ENCODE measurements at regions not wholly inside any gene's neighbourhood (a gene's known extent, or its start where the extent isn't known, plus 50 kb on each side); places are given as distances from the start of the nearest gene placed in this dataset.
"Not testable (repeated sequence)": the region's sequence is repeated elsewhere in the genome, so short reads cannot be mapped to it uniquely, and the experiment has no call there.

GRCh38 chr12:33514893-33515292, 75.3 kb upstream of the SYT10 start:
- no peaks in the 10 kb centered on the region for H3F3A ChIP-seq (ENCODE audit: insufficient read depth, low read length, poor library complexity, severe bottlenecking)
- H3K9me2 ChIP-seq (ENCODE audit: insufficient read depth, low read length) = no peaks in the 10 kb centered on the region
- no peaks in the 10 kb centered on the region for H3K36me3 ChIP-seq (ENCODE audit: insufficient read depth, low read length)
- no peak overlapping the region for H3K9ac ChIP-seq (ENCODE audit: low read length)
- no peak overlapping the region for H2AFZ ChIP-seq (ENCODE audit: low read depth, low read length)
- H3K9me3 ChIP-seq (ENCODE audit: low read length) = no peaks in the 10 kb centered on the region
- no peak overlapping the region for H3K27ac ChIP-seq (ENCODE audit: low read length)
- H4K20me1 ChIP-seq (ENCODE audit: insufficient read depth) = no peaks in the 10 kb centered on the region
- H3K4me2 ChIP-seq (ENCODE audit: low read length) = no peak overlapping the region
- H3K4me3 ChIP-seq (ENCODE audit: low read length) = no peak overlapping the region
- TF ChIP-seq REST (IDR thresholded peaks at IDR 0.05; ENCODE audit: borderline replicate concordance) = no peak
- no peak for TF ChIP-seq MXI1 (conservative IDR thresholded peaks at IDR 0.05; ENCODE audit: poor library complexity, severe bottlenecking)
- TF ChIP-seq SMC3 (conservative IDR thresholded peaks at IDR 0.05; ENCODE audit: poor library complexity) = no peak
- TF ChIP-seq RAD21 (conservative IDR thresholded peaks at IDR 0.05) = no peak
- TF ChIP-seq EZH2 (IDR thresholded peaks at IDR 0.05; ENCODE audit: borderline replicate concordance, insufficient read depth, low read length, poor library complexity, severe bottlenecking) = no peak
- TF ChIP-seq POLR2AphosphoS5 (IDR thresholded peaks at IDR 0.05) = no peak
- TF ChIP-seq EP300 (conservative IDR thresholded peaks at IDR 0.05; ENCODE audit: poor library complexity, severe bottlenecking) = no peak
- no peak for TF ChIP-seq CTCF (IDR thresholded peaks at IDR 0.05; ENCODE audit: poor library complexity, severe bottlenecking)
- no peak for TF ChIP-seq TAF1 (IDR thresholded peaks at IDR 0.05; ENCODE audit: low read depth)
- H3K79me2 ChIP-seq (replicated peaks; ENCODE audit: insufficient read depth, low read length) = no peaks in the 10 kb centered on the region
- H3K27me3 ChIP-seq (ENCODE audit: insufficient read depth, low read depth, low read length) = no peaks in the 10 kb centered on the region

- H3K4me3 ChIP-seq (ENCODE audit: low read length) = no peak overlapping the region
- H3K27me3 ChIP-seq (ENCODE audit: insufficient read depth, low read depth, low read length) = no peaks in the 10 kb centered on the region
- no peaks in the 10 kb centered on the region for H4K20me1 ChIP-seq (ENCODE audit: insufficient read depth)
- H3K9me2 ChIP-seq (ENCODE audit: insufficient read depth, low read length) = no peaks in the 10 kb centered on the region
- H3K9me3 ChIP-seq (ENCODE audit: low read length) = no peaks in the 10 kb centered on the region
- no peak overlapping the region for H3K4me2 ChIP-seq (ENCODE audit: low read length)
- H3K36me3 ChIP-seq (ENCODE audit: insufficient read depth, low read length) = no peaks in the 10 kb centered on the region
- TF ChIP-seq POLR2AphosphoS5 (IDR thresholded peaks at IDR 0.05) (no peak), EP300 (conservative IDR thresholded peaks at IDR 0.05; ENCODE audit: poor library complexity, severe bottlenecking) (no peak), TAF1 (IDR thresholded peaks at IDR 0.05; ENCODE audit: low read depth) (no peak), REST (IDR thresholded peaks at IDR 0.05; ENCODE audit: borderline replicate concordance) (no peak), EZH2 (IDR thresholded peaks at IDR 0.05; ENCODE audit: borderline replicate concordance, insufficient read depth, low read length, poor library complexity, severe bottlenecking) (no peak), RAD21 (conservative IDR thresholded peaks at IDR 0.05) (no peak), SMC3 (conservative IDR thresholded peaks at IDR 0.05; ENCODE audit: poor library complexity) (no peak), CTCF (IDR thresholded peaks at IDR 0.05; ENCODE audit: poor library complexity, severe bottlenecking) (no peak), MXI1 (conservative IDR thresholded peaks at IDR 0.05; ENCODE audit: poor library complexity, severe bottlenecking) (no peak)
- H2AFZ ChIP-seq (ENCODE audit: low read depth, low read length) = no peak overlapping the region
- no peak overlapping the region for H3K9ac ChIP-seq (ENCODE audit: low read length)
- H3K79me2 ChIP-seq (replicated peaks; ENCODE audit: insufficient read depth, low read length) = no peaks in the 10 kb centered on the region
- H3F3A ChIP-seq (ENCODE audit: insufficient read depth, low read length, poor library complexity, severe bottlenecking) = no peaks in the 10 kb centered on the region
- no peak overlapping the region for H3K27ac ChIP-seq (ENCODE audit: low read length)
These were observed 79.9 kb upstream of the SYT10 start for GRCh38 chr12:33519566-33519965.

- H2AFZ ChIP-seq (ENCODE audit: low read depth, low read length); H3K9me3 ChIP-seq (ENCODE audit: low read length); H3K27ac ChIP-seq (ENCODE audit: low read length); H3K36me3 ChIP-seq (ENCODE audit: insufficient read depth, low read length); H3K9ac ChIP-seq (ENCODE audit: low read length); H3K79me2 ChIP-seq (replicated peaks; ENCODE audit: insufficient read depth, low read length); H4K20me1 ChIP-seq (ENCODE audit: insufficient read depth); H3K4me3 ChIP-seq (ENCODE audit: low read length); H3K9me2 ChIP-seq (ENCODE audit: insufficient read depth, low read length); H3K27me3 ChIP-seq (ENCODE audit: insufficient read depth, low read depth, low read length); H3F3A ChIP-seq (ENCODE audit: insufficient read depth, low read length, poor library complexity, severe bottlenecking); H3K4me2 ChIP-seq (ENCODE audit: low read length): not testable (repeated sequence)
These were observed 81.1 kb upstream of the SYT10 start for GRCh38 chr12:33520505-33521302.

Measured in neural cell (in vitro differentiated cells).